ENCODE measurements at regions not wholly inside any gene's neighbourhood (a gene's known extent, or its start where the extent isn't known, plus 50 kb on each side); places are given as distances from the start of the nearest gene placed in this dataset.

DNA sequence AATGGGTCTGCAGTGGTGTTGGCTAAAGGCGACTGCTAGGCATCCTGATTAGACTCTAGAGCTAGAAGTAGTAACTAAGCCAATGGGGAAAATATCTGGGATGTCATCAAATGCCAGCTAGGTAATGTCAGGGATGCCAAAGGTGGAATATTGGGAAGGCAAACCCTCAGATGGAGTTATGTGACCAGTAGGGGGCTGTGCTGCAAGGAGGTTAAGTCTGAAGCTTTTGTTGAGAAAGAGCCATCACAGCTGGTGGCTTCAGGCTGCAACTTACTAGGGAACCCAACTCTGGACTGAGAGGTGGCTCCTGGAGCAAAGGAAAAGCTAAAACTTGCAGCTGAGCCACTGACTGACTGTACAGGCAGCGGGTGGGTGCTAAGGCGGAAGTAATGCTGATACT, 576.9 kb upstream of the GHITM start:
- Histone ChIP-seq H3F3A (ENCODE audit: low read depth) (no peaks in the 10 kb centered on the region), H3K79me2 (ENCODE audit: insufficient read depth, low read length) (no peaks in the 10 kb centered on the region), H3K27me3 (ENCODE audit: insufficient read depth, low read length, poor library complexity, severe bottlenecking) (no peaks in the 10 kb centered on the region), H2AFZ (ENCODE audit: low read length) (no peak overlapping the region), H3K9ac (ENCODE audit: low read depth, low read length, poor library complexity, severe bottlenecking) (no peak overlapping the region), H3K36me3 (ENCODE audit: insufficient read depth, low read length) (no peaks in the 10 kb centered on the region), H4K20me1 (ENCODE audit: insufficient read depth, low read length, poor library complexity, severe bottlenecking) (no peaks in the 10 kb centered on the region), H3K9me2 (replicated peaks; ENCODE audit: low read depth, low read length) (no peaks in the 10 kb centered on the region), H3K4me1 (ENCODE audit: insufficient read depth, low read length, poor library complexity, severe bottlenecking) (no peaks in the 10 kb centered on the region), H3K9me3 (ENCODE audit: insufficient read depth, low read depth, low read length) (peaks cover 3% of the 10 kb centered on the region; the same call in 1 of the 2 replicates), H3K4me3 (ENCODE audit: low read length, poor library complexity, severe bottlenecking) (no peak overlapping the region), H3K4me2 (ENCODE audit: low read depth, low read length, poor library complexity, severe bottlenecking) (no peak overlapping the region)
- TF ChIP-seq, protein P1, sequence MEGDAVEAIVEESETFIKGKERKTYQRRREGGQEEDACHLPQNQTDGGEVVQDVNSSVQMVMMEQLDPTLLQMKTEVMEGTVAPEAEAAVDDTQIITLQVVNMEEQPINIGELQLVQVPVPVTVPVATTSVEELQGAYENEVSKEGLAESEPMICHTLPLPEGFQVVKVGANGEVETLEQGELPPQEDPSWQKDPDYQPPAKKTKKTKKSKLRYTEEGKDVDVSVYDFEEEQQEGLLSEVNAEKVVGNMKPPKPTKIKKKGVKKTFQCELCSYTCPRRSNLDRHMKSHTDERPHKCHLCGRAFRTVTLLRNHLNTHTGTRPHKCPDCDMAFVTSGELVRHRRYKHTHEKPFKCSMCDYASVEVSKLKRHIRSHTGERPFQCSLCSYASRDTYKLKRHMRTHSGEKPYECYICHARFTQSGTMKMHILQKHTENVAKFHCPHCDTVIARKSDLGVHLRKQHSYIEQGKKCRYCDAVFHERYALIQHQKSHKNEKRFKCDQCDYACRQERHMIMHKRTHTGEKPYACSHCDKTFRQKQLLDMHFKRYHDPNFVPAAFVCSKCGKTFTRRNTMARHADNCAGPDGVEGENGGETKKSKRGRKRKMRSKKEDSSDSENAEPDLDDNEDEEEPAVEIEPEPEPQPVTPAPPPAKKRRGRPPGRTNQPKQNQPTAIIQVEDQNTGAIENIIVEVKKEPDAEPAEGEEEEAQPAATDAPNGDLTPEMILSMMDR (conservative IDR thresholded peaks at IDR 0.05; ENCODE audit: low read length) = no peak
- no peak for TF ChIP-seq EZH2phosphoT487 (IDR thresholded peaks at IDR 0.05; ENCODE audit: borderline replicate concordance)

GRCh38 chr10:83564889-83565588, 574.3 kb upstream of the GHITM start:
- Histone ChIP-seq H3K9me2 (replicated peaks; ENCODE audit: low read depth, low read length) (no peaks in the 10 kb centered on the region), H3K27me3 (ENCODE audit: insufficient read depth, low read length, poor library complexity, severe bottlenecking) (no peaks in the 10 kb centered on the region), H3K4me2 (ENCODE audit: low read depth, low read length, poor library complexity, severe bottlenecking) (no peak overlapping the region), H2AFZ (ENCODE audit: low read length) (no peak overlapping the region), H4K20me1 (ENCODE audit: insufficient read depth, low read length, poor library complexity, severe bottlenecking) (no peaks in the 10 kb centered on the region), H3K4me3 (ENCODE audit: low read length, poor library complexity, severe bottlenecking) (no peak overlapping the region), H3K9me3 (ENCODE audit: insufficient read depth, low read depth, low read length) (peaks cover 3% of the 10 kb centered on the region; the same call in 1 of the 2 replicates), H3F3A (ENCODE audit: low read depth) (no peaks in the 10 kb centered on the region), H3K9ac (ENCODE audit: low read depth, low read length, poor library complexity, severe bottlenecking) (no peak overlapping the region), H3K79me2 (ENCODE audit: insufficient read depth, low read length) (no peaks in the 10 kb centered on the region), H3K4me1 (ENCODE audit: insufficient read depth, low read length, poor library complexity, severe bottlenecking) (no peaks in the 10 kb centered on the region), H3K36me3 (ENCODE audit: insufficient read depth, low read length) (no peaks in the 10 kb centered on the region)
- TF ChIP-seq EZH2phosphoT487 (IDR thresholded peaks at IDR 0.05; ENCODE audit: borderline replicate concordance) = no peak
- TF ChIP-seq, protein P1 (conservative IDR thresholded peaks at IDR 0.05; ENCODE audit: low read length) = no peak

DNA sequence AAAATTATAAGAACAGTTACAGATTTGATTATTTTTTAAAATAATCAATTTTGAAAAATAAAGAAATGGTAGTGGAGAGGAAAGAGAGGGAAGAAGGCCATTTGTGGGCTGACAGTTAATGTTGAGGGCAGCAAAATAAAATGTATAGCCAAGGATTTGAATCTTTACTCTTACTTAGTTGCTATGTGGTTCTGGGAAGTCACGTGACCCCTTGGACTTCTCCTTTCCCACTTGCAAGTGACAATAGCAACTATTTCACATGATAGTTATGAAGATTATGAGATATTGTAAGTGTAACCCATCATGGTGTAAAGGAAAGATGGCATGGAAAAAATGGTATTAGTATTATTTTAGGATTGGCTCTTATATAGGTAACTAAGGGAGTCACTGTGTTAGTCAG, 567.3 kb upstream of the GHITM start:
- Histone ChIP-seq H2AFZ (ENCODE audit: low read length) (no peak overlapping the region), H4K20me1 (ENCODE audit: insufficient read depth, low read length, poor library complexity, severe bottlenecking) (no peaks in the 10 kb centered on the region), H3K9me2 (replicated peaks; ENCODE audit: low read depth, low read length) (no peaks in the 10 kb centered on the region), H3F3A (ENCODE audit: low read depth) (no peaks in the 10 kb centered on the region), H3K9me3 (ENCODE audit: insufficient read depth, low read depth, low read length) (no peaks in the 10 kb centered on the region), H3K36me3 (ENCODE audit: insufficient read depth, low read length) (no peaks in the 10 kb centered on the region), H3K9ac (ENCODE audit: low read depth, low read length, poor library complexity, severe bottlenecking) (no peak overlapping the region), H3K4me3 (ENCODE audit: low read length, poor library complexity, severe bottlenecking) (no peak overlapping the region), H3K79me2 (ENCODE audit: insufficient read depth, low read length) (no peaks in the 10 kb centered on the region), H3K4me2 (ENCODE audit: low read depth, low read length, poor library complexity, severe bottlenecking) (no peak overlapping the region), H3K27me3 (ENCODE audit: insufficient read depth, low read length, poor library complexity, severe bottlenecking) (no peaks in the 10 kb centered on the region), H3K4me1 (ENCODE audit: insufficient read depth, low read length, poor library complexity, severe bottlenecking) (no peaks in the 10 kb centered on the region)
- TF ChIP-seq EZH2phosphoT487 (IDR thresholded peaks at IDR 0.05; ENCODE audit: borderline replicate concordance) = no peak

DNA sequence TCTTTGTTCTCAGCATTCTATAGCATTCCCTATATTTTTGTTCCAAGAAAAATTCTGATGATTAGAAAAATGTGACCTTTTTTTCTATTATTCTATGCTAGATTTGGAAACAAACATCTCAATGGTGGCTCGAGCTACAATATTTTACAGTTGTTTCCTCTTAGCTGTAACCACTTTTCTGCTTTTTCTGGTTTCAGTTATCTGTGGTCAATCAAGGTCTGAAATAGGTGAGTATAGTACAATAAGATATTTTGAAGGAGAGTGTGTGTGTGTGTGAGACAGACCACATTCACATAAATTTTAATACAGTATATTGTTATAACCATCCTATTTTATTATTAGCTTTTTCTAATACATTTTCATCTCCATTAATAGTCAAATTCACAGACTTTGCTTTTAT, 564.5 kb upstream of the GHITM start:
- Histone ChIP-seq H4K20me1 (ENCODE audit: insufficient read depth, low read length, poor library complexity, severe bottlenecking) (no peaks in the 10 kb centered on the region), H3K27me3 (ENCODE audit: insufficient read depth, low read length, poor library complexity, severe bottlenecking) (no peaks in the 10 kb centered on the region), H3K9me3 (ENCODE audit: insufficient read depth, low read depth, low read length) (no peaks in the 10 kb centered on the region; the same call in 1 of the 2 replicates), H3K9ac (ENCODE audit: low read depth, low read length, poor library complexity, severe bottlenecking) (no peak overlapping the region), H3K9me2 (replicated peaks; ENCODE audit: low read depth, low read length) (no peaks in the 10 kb centered on the region), H3K4me2 (ENCODE audit: low read depth, low read length, poor library complexity, severe bottlenecking) (no peak overlapping the region), H3K36me3 (ENCODE audit: insufficient read depth, low read length) (no peaks in the 10 kb centered on the region), H3K4me1 (ENCODE audit: insufficient read depth, low read length, poor library complexity, severe bottlenecking) (no peaks in the 10 kb centered on the region), H3K4me3 (ENCODE audit: low read length, poor library complexity, severe bottlenecking) (no peak overlapping the region), H3F3A (ENCODE audit: low read depth) (no peaks in the 10 kb centered on the region), H3K79me2 (ENCODE audit: insufficient read depth, low read length) (no peaks in the 10 kb centered on the region), H2AFZ (ENCODE audit: low read length) (no peak overlapping the region)
- TF ChIP-seq, protein P1 (conservative IDR thresholded peaks at IDR 0.05; ENCODE audit: low read length) = no peak
- TF ChIP-seq EZH2phosphoT487 (IDR thresholded peaks at IDR 0.05; ENCODE audit: borderline replicate concordance) = no peak

Data from Loucy (cell line).